ENCODE measurements at regions not wholly inside any gene's neighbourhood (a gene's known extent, or its start where the extent isn't known, plus 50 kb on each side); places are given as distances from the start of the nearest gene placed in this dataset.

- DNase-seq (ENCODE audit: extremely low read depth in 1 of 11, low read depth in 9 of 11, low spot score in 4 of 11), result no peak
Observed at GRCh38 chr5:61808909-61809308, 476.9 kb downstream of the ZSWIM6 start.

DNA sequence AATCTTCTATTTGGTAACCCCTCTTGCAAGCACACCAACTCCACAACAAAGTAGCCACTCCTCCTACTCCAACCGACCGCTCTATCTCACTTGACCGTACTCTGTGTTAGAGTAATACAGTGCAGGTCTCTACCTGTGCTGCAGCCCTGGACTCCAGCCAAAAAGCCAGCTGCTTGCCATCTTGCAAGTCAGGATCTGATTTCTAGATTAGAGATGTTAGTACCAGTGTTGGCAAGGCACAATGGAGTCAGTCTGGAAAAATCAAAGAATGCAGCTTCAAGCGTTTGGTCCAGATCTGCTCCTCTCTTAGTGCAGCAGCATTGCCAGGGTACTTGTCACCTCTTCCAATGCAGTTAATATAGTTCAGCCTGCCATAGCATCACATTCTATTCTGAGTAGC, 477.6 kb downstream of the ZSWIM6 start:
- peak in 3 of 11 donors; percentile 3 to 11 (median 6) for DNase-seq (ENCODE audit: extremely low read depth in 1 of 11, low read depth in 9 of 11, low spot score in 4 of 11)

- no peak for DNase-seq (ENCODE audit: extremely low read depth in 1 of 11, low read depth in 9 of 11, low spot score in 4 of 11)
Observed at GRCh38 chr5:61811052-61811451, 479.0 kb downstream of the ZSWIM6 start.

DNA sequence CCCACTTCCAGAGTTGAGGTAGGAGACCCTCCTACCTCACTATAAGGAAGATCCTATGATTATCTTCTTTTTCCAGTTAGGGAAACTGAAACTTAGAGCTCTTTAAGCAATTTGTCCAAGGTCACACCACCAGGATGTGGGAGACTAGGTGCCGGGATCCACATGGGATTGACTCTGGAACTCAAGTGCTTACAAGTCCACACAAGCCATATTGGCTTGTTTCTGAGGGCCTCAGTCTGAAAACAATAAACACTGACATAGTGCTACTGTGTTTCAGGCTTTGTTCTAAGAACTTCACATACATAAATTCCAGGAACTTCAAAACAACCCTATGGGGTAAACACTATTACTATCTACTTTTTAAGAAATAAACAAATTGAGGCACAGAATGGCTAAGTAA, 481.3 kb downstream of the ZSWIM6 start:
- no peak for DNase-seq (ENCODE audit: extremely low read depth in 1 of 11, low read depth in 9 of 11, low spot score in 4 of 11)

- no peak for DNase-seq (ENCODE audit: extremely low read depth in 1 of 11, low read depth in 9 of 11, low spot score in 4 of 11)
Observed at GRCh38 chr5:61815339-61815738, 483.3 kb downstream of the ZSWIM6 start.

DNA sequence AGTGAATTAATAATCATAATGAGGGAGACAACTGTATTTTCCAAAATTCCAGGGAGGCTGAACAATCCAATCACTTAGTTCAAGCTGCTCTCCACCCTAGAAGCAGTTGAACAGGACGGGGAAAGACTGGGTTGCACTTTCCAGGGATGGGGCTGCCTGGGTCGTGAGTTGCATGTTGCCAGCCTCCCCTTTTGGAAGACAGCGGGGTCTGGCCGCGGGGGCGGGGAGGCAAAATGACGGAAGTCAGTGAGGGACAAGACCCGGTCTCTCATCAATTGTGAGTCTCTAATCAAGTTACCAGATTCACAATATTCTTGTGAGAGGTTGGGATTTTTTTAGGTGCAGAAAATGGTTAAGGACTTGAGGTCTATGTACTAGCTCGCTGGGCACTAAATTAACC, 484.1 kb downstream of the ZSWIM6 start:
- no peak for DNase-seq (ENCODE audit: extremely low read depth in 1 of 11, low read depth in 9 of 11, low spot score in 4 of 11)

DNA sequence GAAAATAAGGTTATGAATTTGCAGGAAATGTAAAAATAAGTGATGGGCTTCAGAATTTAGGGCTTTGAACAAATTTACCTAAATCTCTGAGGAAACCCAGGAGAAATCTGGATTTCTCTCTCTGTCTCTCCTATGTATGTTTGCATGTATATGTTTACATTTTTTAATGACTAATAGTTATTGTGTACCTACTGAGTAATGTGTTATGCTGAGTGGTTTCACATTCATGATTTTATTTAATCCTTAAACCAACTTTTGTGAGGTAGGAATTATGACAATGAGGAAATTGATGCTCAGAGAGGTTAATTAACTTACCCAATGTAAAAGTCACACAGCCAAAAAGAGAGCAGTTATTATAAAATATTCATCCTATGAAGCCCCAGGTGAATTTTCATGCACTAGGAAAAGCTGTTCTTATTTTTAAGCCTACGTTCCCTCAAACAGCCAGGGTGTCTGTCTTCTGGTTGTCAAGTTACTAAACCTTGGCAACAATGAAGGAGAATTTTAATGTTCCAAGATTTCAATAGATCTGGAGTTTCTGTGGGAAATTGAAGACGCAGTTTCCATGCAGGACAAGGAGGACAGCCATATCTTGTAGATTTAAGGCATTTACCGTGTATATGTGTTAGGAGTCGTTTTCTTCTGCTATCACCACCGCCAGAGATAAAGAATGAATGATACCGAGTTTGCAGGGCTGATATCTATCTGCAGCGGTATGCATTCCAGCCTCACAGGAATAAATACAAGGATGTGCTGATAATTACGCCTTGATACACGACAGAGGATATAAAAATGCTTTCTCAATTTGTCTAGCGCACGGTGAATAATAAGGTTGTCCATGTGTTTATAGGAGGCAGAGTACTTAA, 484.8 kb downstream of the ZSWIM6 start:
- DNase-seq (ENCODE audit: extremely low read depth in 1 of 11, low read depth in 9 of 11, low spot score in 4 of 11), result no peak

- peak; percentile 34 to 70 (median 49) for DNase-seq (ENCODE audit: extremely low read depth in 1 of 11, low read depth in 9 of 11, low spot score in 4 of 11)
Observed at GRCh38 chr5:61817472-61818326, 485.6 kb downstream of the ZSWIM6 start.

DNA sequence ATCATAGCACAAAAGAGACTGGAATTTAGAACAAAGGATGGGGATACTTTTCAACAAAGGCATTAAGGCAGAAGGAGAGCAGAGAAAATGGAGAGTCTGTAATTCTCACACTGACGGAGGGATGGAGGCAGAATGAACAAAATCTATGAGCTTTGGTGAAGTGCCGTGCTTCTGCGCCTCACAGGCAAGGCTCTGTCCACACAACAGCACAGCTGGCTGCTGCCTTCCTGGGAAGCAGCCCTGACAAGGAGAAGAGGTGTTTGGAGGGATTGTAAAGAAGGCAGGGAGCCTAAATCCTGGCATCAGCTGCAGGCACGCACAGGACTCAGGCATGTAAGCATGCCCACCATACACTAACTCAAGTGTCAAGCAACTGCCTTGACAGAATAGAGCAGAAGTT, 485.2 kb upstream of the KIF2A start:
- DNase-seq (ENCODE audit: extremely low read depth in 1 of 11, low read depth in 9 of 11, low spot score in 4 of 11), result no peak

DNA sequence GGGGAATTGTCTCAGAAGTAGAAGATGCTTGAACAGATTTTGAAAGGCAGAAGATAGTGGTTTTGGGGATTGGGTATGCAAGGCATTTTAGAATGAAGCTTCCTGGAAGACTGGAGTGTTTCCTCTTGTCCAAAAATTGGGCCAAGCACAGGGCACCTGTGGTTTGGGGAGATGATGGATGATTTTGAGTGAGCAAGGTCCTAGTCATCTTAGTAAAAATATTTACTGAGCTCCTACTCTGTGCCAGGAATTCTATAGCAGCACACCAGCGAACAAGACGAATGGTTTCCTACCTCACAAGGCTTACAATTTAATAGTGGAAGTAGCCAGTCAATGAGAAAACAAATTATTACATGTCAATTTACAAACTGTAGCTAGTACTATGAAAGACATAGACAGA, 484.4 kb upstream of the KIF2A start:
- DNase-seq (ENCODE audit: extremely low read depth in 1 of 11, low read depth in 9 of 11, low spot score in 4 of 11), result no peak

- no peak for DNase-seq (ENCODE audit: extremely low read depth in 1 of 11, low read depth in 9 of 11, low spot score in 4 of 11)
Observed at GRCh38 chr5:61822584-61822983, 483.4 kb upstream of the KIF2A start.

GRCh38 chr5:61823065-61823464, 482.9 kb upstream of the KIF2A start:
- DNase-seq (ENCODE audit: extremely low read depth in 1 of 11, low read depth in 9 of 11, low spot score in 4 of 11), result no peak

- DNase-seq (ENCODE audit: extremely low read depth in 1 of 11, low read depth in 9 of 11, low spot score in 4 of 11), result no peak
Observed at GRCh38 chr5:61823781-61824180, 482.2 kb upstream of the KIF2A start.

- no peak for DNase-seq (ENCODE audit: extremely low read depth in 1 of 11, low read depth in 9 of 11, low spot score in 4 of 11)
Observed at GRCh38 chr5:61824396-61824795, 481.6 kb upstream of the KIF2A start.

DNA sequence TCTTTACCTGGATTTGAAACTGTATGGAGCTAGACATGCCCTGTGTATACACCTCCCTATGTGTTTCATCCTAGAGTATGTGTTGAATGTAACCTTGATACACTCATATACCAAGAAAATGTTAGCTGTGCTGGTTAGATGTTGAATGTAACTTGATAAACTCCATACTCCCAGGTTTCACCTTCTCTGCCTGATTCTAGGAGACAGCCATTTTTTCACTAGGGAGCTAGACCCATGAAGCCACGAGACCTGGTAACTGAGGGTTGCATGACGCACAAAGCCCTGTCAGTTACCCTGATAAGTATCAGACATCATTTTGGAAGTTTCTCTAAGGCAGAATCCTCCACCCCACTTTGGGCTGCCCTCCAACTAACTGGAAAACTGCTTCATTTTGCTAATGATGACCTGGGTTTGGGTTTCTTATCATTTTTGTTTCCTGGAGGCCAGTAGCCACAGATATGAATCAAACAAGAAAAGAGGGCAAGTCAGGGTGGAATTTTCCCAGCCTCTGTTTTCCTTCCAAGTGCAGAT, 478.5 kb upstream of the KIF2A start:
- DNase-seq (ENCODE audit: extremely low read depth in 1 of 11, low read depth in 9 of 11, low spot score in 4 of 11), result no peak

DNA sequence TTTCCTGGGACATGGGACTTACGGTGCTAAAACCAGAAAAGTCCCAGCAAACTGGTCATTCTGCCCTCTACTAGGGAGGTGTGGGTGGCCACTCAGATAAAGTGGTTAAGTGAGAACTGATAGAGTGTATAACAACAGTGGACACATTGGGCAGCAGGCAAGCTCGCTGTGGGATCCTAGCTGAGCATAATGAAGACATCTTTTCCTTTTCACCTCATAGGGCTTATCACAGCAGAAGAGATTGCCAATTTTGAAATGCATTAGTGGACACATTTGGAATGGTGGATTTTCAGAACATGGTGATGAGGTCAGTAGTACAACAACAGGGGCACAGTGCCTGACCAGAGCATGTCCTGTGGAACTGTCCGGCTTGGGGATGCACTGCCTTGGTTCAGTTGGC, 477.1 kb upstream of the KIF2A start:
- DNase-seq (ENCODE audit: extremely low read depth in 1 of 11, low read depth in 9 of 11, low spot score in 4 of 11), result no peak

DNA sequence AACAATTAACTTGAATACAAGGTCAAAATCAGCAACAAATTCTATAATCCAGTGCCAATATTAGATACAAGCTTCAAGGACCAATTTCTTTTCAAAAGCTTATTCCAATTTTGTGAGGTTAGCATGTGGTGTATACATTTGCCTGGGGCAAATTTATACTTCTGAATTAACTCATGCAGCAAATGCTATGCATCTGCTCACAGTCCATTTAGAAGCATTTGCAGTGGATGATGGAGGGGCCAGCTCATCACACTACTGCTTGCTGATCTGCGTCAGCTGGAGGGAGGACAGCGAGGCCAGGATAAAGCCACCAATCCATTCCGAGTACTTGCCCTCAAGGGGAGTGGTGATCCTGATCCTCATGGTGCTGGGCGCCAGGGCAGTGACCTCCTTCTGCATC, 474.3 kb upstream of the KIF2A start:
- no peak for DNase-seq (ENCODE audit: extremely low read depth in 1 of 11, low read depth in 9 of 11, low spot score in 4 of 11)

GRCh38 chr5:61837788-61838187, 468.2 kb upstream of the KIF2A start:
- DNase-seq (ENCODE audit: extremely low read depth in 1 of 11, low read depth in 9 of 11, low spot score in 4 of 11), result no peak

GRCh38 chr5:61840361-61840760, 465.6 kb upstream of the KIF2A start:
- no peak for DNase-seq (ENCODE audit: extremely low read depth in 1 of 11, low read depth in 9 of 11, low spot score in 4 of 11)

GRCh38 chr5:61842840-61843239, 463.2 kb upstream of the KIF2A start:
- DNase-seq (ENCODE audit: extremely low read depth in 1 of 11, low read depth in 9 of 11, low spot score in 4 of 11), result no peak

Data from renal cortex interstitium (tissue), 11 donors.